ENCODE measurements at regions not wholly inside any gene's neighbourhood (a gene's known extent, or its start where the extent isn't known, plus 50 kb on each side); places are given as distances from the start of the nearest gene placed in this dataset.
"Not testable (repeated sequence)": the region's sequence is repeated elsewhere in the genome, so short reads cannot be mapped to it uniquely, and the experiment has no call there.

DNA sequence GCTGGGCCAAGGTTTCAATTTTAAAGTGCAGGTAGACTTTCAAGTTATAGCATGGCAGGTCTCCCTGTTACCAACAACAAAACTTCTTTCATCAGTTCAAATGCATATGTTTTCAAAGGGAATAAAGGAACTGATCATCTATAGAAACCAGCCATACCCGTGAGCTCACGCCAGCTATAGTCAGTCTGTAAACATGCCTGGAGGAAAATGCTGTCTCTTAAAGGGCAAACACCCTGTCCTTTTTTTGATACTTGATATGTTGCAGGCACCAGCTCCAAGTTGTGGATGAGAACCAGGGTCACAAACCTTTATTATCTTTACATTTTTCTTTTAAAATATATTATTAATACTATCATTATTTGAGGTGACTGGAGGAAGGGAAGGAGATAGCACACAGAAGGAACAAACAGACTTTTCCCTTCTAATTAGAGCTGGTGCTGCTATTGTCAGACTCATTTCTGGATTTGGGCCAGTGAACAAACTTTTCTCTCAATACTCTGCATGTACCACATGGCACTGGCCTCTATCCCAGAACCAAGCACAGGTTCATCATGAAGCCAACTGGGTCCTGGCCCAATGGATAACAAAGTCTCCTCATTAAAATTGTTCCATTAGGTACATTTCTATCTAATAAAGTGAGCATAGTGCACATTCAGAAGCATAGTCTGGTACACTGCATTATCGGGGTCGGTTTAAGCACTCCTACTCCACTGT, 1102.4 kb downstream of the SORCS3 start:
- Histone ChIP-seq H3K4me3 (no peak overlapping the region), H3K4me1 (no peaks in the 10 kb centered on the region), H3K27ac (no peak overlapping the region), H3K27me3 (no peaks in the 10 kb centered on the region), H3K9me3 (no peaks in the 10 kb centered on the region), H3K36me3 (no peaks in the 10 kb centered on the region)
- TF ChIP-seq, protein P1, sequence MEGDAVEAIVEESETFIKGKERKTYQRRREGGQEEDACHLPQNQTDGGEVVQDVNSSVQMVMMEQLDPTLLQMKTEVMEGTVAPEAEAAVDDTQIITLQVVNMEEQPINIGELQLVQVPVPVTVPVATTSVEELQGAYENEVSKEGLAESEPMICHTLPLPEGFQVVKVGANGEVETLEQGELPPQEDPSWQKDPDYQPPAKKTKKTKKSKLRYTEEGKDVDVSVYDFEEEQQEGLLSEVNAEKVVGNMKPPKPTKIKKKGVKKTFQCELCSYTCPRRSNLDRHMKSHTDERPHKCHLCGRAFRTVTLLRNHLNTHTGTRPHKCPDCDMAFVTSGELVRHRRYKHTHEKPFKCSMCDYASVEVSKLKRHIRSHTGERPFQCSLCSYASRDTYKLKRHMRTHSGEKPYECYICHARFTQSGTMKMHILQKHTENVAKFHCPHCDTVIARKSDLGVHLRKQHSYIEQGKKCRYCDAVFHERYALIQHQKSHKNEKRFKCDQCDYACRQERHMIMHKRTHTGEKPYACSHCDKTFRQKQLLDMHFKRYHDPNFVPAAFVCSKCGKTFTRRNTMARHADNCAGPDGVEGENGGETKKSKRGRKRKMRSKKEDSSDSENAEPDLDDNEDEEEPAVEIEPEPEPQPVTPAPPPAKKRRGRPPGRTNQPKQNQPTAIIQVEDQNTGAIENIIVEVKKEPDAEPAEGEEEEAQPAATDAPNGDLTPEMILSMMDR (IDR thresholded peaks at IDR 0.05) = no peak
- no peak for DNase-seq
- intact Hi-C loops (cut with DNase I; ENCODE audit: low total_unique reads) = no loop called here

DNA sequence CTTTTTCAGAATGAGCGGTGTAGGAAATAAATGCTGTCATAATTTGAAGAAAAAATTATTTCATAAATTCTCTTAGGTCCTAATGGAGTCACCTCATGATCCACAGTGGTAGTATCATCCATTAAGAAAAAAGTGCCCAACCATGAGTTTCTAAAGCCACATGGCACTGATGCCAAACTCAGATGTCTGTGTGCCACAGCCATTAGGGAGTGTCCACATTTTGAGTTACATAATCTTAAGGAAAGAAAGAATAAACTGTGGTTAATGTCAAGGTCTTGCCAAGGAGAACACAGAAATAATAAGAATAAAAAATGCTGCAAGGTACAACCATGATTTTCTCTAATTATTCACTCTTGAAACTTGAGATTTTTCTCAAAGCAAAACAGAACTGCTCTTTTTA, 1101.8 kb downstream of the SORCS3 start:
- no peak for DNase-seq
- Histone ChIP-seq H3K4me3 (no peak overlapping the region), H3K9me3 (no peaks in the 10 kb centered on the region), H3K4me1 (no peaks in the 10 kb centered on the region), H3K27me3 (no peaks in the 10 kb centered on the region), H3K36me3 (no peaks in the 10 kb centered on the region), H3K27ac (no peak overlapping the region)
- TF ChIP-seq, protein P1 (IDR thresholded peaks at IDR 0.05) = no peak
- intact Hi-C loops (cut with DNase I; ENCODE audit: low total_unique reads) = no loop called here

DNA sequence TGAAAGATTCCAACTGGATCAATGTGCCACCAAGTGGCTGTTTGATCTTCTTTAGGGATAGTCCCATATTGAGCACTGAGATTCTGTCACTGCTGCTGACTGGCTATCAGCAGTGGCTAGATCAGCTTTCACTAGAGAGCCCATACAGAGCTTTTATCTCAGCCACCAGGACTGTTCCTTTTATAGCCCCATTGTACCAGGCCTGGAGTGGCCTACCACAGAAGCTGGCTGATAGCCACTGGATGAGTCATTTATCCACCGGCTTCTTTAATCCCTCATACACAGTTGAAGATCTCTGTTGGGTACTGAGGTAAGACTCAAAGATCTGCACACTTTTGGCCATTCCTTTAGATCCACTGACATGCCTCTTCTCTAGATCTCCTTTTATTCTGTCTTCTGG, 1101.1 kb downstream of the SORCS3 start:
- no peak overlapping the region for H3K4me3 ChIP-seq
- no peak for DNase-seq
- H3K4me1 ChIP-seq = no peaks in the 10 kb centered on the region
- intact Hi-C loops (cut with DNase I; ENCODE audit: low total_unique reads) = no loop called here
- no peaks in the 10 kb centered on the region for H3K27me3 ChIP-seq
- H3K36me3 ChIP-seq = no peaks in the 10 kb centered on the region
- H3K9me3 ChIP-seq = no peaks in the 10 kb centered on the region
- H3K27ac ChIP-seq = no peak overlapping the region
- TF ChIP-seq, protein P1 (IDR thresholded peaks at IDR 0.05) = no peak

DNA sequence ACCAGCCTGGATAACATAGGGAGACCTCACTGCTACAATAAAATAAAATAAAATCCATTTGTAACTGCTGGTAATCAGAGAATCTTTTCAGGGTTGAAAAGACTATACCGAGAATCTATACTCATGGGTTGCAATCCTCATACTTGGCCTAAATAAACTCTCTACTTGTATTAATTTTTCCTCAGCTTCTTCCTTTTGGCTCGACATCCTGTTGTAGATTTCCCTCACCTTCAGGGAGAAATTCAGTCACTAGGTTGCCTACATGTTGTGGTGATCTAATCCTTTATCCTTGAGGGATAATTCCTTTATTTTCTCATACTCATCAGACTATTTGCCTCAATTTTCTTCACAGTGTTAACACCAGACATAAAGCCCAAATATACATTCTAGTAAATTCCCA, 1093.4 kb downstream of the SORCS3 start:
- Histone ChIP-seq H3K4me3 (no peak overlapping the region), H3K4me1 (no peaks in the 10 kb centered on the region), H3K9me3 (no peaks in the 10 kb centered on the region), H3K27me3 (no peaks in the 10 kb centered on the region), H3K27ac (no peak overlapping the region), H3K36me3 (no peaks in the 10 kb centered on the region)
- no peak for DNase-seq
- TF ChIP-seq, protein P1 (IDR thresholded peaks at IDR 0.05) = no peak
- intact Hi-C loops (cut with DNase I; ENCODE audit: low total_unique reads) = no loop called here

DNA sequence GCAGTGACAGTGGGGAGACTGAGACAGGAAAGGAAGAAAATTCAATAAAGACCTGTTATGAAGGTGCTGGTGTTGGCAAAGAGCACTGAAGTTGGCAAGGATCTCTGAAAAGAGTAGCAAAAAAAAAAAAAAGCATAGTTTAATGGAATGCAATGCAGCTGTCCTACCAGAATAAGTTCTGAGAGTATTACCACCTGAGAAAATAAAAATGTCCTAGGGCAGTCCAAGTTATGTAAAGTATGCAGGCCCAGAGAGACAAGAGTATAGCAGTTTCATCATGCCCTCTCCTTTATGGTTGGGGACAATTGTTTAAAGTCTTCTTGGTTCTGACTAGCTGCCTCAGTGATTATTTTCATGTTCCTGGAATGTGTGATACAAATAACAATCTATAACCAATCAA, 1092.8 kb downstream of the SORCS3 start:
- TF ChIP-seq, protein P1 (IDR thresholded peaks at IDR 0.05) = no peak
- H3K36me3 ChIP-seq = no peaks in the 10 kb centered on the region
- H3K27ac ChIP-seq = no peak overlapping the region
- DNase-seq = no peak
- no peaks in the 10 kb centered on the region for H3K27me3 ChIP-seq
- intact Hi-C loops (cut with DNase I; ENCODE audit: low total_unique reads) = no loop called here
- H3K4me1 ChIP-seq = no peaks in the 10 kb centered on the region
- H3K4me3 ChIP-seq = no peak overlapping the region
- no peaks in the 10 kb centered on the region for H3K9me3 ChIP-seq

DNA sequence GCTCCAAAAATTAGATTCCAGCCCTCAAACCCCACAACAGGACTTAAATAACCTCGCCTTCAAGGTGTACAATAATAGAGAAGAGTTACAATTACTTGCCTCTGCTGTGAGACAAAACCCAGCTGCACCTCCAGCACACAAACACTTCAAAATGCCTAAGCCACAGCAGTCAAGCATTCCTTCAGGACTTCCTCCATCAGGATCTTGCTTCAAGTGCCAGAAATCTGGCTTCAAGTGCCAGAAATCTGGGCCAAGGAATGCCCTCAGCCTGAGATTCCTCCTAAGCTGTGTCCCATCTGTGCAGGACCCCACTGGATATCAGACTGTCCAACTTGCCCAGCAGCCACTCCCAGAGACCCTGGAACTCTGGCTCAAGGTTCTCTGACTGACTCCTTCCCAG, 1088.3 kb downstream of the SORCS3 start:
- H3K27me3 ChIP-seq = no peaks in the 10 kb centered on the region
- no peak for DNase-seq
- H3K27ac ChIP-seq = no peak overlapping the region
- TF ChIP-seq, protein P1 (IDR thresholded peaks at IDR 0.05) = no peak
- H3K4me1 ChIP-seq = no peaks in the 10 kb centered on the region
- H3K4me3 ChIP-seq = no peak overlapping the region
- intact Hi-C loops (cut with DNase I; ENCODE audit: low total_unique reads) = no loop called here
- no peaks in the 10 kb centered on the region for H3K36me3 ChIP-seq
- no peaks in the 10 kb centered on the region for H3K9me3 ChIP-seq

DNA sequence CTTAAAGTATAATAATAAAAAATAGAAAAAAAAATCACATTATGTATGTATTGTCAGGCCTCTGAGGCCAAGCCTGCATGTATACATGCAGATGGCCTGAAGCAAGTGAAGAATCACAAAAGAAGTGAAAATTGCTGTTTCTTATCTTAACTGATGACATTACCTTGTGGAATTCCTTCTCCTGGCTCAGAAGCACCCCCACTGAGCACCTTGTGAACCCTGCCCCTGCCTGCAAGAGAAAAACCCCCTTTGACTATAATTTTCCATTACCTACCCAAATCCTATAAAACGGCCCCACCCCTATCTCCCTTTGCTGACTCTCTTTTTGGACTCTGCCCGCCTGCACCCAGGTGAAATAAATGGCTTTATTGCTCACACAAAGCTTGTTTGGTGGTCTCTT, 1086.5 kb downstream of the SORCS3 start:
- H3K27ac ChIP-seq; intact Hi-C loops (cut with DNase I; ENCODE audit: low total_unique reads); H3K27me3 ChIP-seq; H3K9me3 ChIP-seq; DNase-seq; H3K36me3 ChIP-seq; H3K4me3 ChIP-seq; H3K4me1 ChIP-seq: not testable (repeated sequence)

All from tibial artery (tissue), 4 donors.